ENCODE measurements at regions not wholly inside any gene's neighbourhood (a gene's known extent, or its start where the extent isn't known, plus 50 kb on each side); places are given as distances from the start of the nearest gene placed in this dataset.

DNA sequence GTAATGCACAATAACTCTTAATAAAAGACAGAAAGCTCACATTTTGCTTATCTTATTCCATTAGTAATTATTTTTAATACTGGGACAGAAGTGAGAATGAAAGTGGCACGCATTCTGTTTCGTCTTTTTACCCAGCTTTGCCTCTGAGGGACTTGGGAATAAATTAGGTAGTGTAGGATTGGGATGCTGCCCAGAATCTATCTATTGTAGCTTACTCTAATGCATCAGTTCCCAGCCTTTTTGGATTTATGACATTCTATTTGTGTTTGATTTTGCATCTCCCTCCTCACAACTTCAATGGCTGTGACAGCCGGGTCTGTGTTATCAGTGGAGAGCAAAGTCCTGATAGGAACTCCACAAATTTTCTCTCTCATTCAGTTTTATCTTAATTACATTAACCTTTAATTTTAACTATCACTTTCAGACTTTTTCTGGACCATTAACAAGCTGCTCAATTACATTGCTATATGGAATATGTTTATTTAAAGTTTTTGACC, 62.9 kb upstream of the TULP4 start:
- no peak for DNase-seq

DNA sequence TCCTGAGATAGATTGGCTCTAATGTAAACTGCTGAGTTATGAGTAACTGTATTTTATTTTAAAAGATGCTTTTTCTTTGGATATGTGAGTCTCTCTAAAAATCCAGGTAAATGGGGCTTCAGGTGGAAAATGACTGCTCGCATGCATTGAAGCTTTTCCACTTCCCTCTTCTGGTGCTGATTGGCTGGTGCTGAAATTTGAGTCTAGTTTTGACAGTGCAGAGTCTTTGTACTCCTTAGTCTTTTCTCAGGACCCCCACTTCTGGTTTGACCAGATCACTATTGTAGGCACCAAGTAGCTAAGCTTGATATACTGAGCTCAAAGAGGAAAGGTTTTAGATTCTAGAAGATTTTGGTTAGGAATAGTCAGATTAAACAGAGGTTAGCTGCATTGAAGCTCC, 60.7 kb upstream of the TULP4 start:
- no peak for DNase-seq

DNA sequence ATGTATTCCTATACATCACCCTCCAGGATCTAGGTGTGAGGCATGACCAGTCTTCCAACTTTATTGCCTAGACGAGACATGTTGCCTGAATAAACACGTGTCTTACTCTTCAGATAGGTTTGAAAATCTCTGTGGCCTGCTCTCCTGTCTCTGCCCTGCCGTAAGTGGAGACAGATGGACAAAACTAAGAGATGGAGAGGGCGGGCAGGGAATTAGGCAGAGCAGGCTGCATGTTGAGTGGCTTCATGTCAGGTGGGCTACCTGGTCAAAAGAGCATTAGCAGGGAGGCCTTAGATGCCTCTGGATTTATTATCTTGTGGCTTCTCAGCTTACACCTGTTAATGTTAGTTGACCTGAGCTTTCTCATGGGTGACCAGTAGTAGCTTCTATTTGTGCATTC, 59.0 kb upstream of the TULP4 start:
- no peak for DNase-seq

DNA sequence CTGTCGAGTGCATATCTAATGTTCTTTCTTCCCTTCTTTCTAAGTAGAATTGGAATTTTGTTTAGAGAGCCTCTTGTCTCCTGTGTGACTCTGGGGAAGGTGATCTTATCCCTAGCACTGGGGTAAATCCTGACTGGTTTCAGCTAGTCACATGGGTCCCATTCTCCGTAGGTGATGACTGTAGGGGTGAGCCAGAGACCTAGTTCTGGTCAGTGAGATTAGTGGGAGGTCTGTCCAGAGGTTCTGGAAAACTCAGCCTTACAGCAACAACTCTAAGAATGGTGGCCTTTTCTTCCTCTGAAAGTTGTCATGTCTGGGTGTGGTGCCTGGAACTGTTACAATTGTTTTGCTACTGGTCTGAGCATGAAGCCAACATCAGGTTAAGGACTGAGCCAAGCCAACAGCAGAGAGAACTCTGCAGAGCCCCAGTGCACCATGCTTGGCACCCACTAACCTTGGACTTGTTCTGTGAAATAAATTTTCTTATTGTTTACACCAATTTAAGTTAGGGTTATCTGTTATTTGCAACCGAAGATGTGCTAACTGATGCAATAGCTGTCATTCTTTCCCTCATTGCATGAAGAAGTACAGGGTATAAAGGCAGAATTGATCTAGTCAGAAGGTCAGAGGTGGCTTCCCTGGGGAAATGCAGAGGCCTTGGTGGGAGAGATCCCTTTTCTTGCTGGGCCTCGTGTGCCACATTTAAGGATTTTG, 56.8 kb upstream of the TULP4 start:
- no peak for DNase-seq

DNA sequence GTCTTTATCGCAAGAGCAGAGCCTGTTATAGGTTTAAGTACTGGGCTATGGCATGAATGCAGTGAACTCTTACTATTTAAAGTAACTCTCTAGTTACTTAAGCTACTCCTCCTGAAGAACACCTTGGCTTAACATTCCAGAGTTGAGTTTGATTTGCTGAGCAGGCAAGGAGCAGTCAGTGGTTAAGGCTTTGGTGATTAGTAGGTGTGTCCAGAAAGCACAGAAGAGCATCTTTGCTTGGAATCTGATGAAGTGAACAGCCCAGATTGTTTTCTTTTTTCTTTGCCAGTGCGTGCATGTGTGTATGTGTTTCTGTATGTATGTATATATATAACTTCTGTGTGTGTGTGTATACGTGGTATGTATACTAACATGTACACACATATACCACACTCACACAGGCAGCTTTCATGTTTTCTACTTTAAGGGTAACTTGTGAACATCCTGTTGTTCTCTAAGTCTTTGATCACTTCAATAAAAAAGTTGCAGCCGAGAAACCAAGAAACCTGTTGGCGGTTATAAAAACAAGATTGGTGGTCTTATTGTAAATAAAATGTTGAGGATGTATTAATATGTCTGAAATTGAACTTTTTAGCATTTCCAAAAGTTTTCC, 56.2 kb upstream of the TULP4 start:
- no peak for DNase-seq

DNA sequence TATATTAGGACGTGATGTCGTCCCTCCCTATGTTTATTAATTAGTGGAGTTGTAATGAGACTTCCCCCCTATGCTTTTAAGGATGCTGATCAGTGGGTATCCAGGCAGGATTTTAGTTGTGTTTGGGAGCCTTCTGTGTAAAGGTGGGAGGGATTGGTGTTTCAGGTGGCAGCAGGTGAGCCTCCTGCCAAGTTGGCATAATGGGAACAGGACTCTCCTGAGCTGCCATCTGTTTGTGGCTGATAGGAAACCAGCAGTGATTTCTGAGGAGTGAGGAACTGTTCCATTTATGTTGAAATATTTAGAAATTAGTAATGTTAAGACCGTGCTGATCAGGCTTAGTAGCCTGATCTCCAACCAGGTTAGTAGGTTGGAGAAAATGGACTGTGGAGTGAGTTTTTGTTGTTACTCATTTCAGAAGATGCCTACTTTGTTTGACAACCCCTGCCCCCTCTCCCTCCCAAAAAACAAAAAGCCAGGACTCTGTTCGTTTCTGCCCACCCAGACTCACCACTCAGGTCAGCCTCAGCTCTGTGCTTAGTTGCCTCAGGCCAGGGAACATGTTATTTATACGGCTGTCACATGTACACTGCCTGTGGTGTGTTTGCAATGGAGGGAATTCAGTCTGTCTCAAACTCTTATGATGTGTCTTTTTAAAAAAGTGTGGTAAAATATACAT, 55.4 kb upstream of the TULP4 start:
- peak; percentile 67 for DNase-seq

DNA sequence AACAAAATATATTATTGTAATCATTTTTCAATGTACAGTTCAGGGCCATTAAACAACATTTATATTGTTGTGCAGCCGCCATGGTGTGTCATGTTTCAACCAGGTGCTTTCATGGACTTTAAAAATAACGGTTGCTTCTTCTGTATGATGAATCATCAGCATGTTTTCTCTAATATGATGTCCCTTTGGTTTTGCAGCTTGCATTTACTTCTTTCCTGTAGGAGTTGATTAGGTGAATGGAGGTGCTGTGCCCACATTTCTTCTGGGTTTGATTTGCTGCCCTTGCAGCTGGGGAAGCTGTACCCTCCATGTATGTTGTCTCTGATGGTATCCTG, 54.9 kb upstream of the TULP4 start:
- DNase-seq, result no peak

DNA sequence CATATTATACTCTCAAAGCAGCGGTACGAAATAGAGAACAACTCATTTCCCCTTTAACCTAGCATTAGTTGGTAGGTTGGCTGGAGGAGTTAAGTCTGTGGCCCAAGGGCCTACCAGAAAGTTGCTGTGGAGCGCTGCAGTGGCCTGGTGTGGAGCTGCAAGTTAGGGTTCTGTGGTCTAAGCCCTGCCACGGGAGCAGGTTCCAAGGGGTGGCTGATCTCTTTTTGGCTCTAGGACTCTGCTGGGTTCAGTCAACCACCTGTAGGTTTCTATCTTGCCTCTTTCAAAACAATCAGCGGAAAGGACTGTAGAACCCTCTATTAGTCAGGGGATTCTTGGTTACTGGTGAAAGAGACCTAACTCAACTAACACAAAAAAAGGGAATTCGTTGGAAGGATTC, 54.5 kb upstream of the TULP4 start:
- no peak for DNase-seq

DNA sequence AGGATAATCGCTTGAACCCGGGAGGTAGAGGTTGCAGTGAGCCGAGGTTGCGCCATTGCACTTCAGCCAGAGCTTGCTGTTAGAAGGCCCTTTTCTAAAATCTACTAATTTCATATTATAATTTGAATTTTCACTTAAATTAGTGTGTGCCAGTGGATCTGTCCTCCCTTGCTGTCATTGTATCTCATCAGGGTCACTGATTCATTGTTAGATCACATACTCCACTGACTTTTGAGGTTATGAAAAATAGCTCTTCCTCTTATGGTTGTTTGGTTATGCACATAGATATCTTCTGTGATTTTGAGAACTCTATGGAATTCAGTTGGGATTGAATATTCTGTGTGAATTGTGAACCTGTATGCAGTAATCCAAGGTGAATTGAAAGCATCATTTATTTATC, 53.1 kb upstream of the TULP4 start:
- no peak for DNase-seq

DNA sequence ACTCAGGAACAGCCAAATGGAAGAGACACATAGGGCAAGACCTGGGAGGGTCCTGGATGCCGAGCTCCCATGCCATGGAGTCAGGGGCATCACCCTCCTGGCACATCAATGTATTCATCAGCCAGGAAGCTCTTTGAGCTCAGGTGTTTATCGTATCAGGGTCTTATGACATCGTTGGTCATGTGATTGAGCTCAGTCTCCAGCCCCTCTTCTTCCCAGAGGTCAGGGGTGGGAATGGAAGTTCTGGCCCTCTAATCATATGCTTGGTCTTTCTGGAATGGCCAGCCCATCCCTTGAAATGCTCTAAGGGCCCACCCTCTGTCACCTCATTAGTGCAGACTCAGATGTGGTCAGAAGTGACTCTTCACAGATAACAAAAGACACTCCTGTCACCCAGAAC, 52.4 kb upstream of the TULP4 start:
- no peak for DNase-seq

DNA sequence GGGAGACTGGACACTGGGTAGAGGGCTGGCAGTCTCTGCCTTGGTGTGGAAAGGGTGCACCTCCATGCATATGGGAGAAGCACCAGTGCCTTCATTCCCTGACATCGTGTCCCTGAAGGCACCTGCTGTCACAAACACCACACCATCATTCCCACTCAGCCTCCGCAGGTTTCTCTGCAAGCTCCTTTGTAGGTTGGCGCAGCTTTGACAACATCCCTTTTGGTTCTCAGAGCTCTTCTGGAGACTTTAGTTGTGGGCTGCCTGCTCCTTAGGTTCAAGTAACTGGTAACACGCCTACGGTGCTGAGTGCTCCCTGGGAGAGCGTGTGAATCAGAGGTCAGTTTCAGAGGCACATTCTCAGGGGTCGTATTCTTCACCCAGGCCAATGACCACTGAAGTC, 50.2 kb upstream of the TULP4 start:
- DNase-seq, result no peak
